Neutrophil (primary cell): ENCODE measurements at regions not wholly inside any gene's neighbourhood (a gene's known extent, or its start where the extent isn't known, plus 50 kb on each side); places are given as distances from the start of the nearest gene placed in this dataset.

ENCODE experiments used
- H3K27ac ChIP-seq: fragments of 200-600 bp; sonication (generic); 2 replicates; pipeline ENCODE4 v1.5.1; 2016; ENCODE audit warnings: mild to moderate bottlenecking, moderate library complexity
- H3K27me3 ChIP-seq: fragments of 200-600 bp; sonication (generic); 2 replicates; pipeline ENCODE4 v1.6.0; 2016; ENCODE audit warnings: mild to moderate bottlenecking
- H3K36me3 ChIP-seq: fragments of 200-600 bp; sonication (generic); 2 replicates; pipeline ENCODE4 v1.5.1; 2017
- H3K4me1 ChIP-seq, 2 experiments: fragments of 200-600 bp in 1 of 2; sonication (generic) in 1 of 2; 1 replicate in 1 of 2; 2 replicates in 1 of 2; pipeline versions ENCODE4 v1.5.1 to v1.6.1; 2013 to 2016; ENCODE audit warnings: low read depth in 1 of 2, low read length in 1 of 2, mild to moderate bottlenecking in 1 of 2, moderate library complexity in 1 of 2; ENCODE audit not compliant: control insufficient read depth in 1 of 2, insufficient read depth in 1 of 2
- H3K4me3 ChIP-seq, 2 experiments: fragments of 200-600 bp in 1 of 2; sonication (generic) in 1 of 2; 1 replicate in 1 of 2; 2 replicates in 1 of 2; pipeline ENCODE4 v1.5.1; 2013 to 2016; ENCODE audit warnings: low read depth in 1 of 2, low read length in 1 of 2, mild to moderate bottlenecking in 1 of 2, moderate library complexity in 1 of 2
- H3K9me3 ChIP-seq: fragments of 200-600 bp; sonication (generic); 2 replicates; pipeline ENCODE4 v1.5.1; 2016
- TF ChIP-seq, protein P1 (sequence below): fragments of 200-600 bp; sonication (generic); IDR thresholded peaks from 2 replicates; pipeline ENCODE4 v1.5.1; 2016; ENCODE audit warnings: antibody characterized with exemption

DNA sequence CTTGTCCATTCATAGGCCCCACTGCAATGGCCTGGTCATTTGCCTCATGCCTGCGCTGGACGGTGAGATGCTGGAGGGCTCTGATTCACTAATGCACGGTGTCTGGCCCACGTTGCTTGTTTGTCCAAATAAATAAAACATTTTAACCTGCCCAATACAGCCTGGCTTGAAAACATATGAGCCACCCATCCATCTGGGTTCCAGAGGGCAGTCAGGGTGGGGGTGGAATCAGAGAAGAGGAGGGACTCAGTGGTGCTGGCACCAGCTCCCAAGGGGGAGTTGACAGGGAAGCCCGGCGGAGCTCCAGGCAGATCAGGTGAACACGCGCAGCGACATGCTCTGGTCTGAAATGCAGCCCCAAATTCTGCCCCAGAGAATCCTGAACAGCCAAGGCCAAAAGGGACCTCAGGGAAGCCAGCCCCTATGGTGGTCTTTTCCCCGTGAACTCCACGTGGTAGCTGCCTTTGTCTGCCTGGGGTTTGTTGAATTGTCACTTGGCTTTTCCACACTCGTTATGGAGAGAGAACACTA, 265.2 kb downstream of the UACA start:
- Histone ChIP-seq H3K36me3 (no peaks in the 10 kb centered on the region), H3K27ac (no peak overlapping the region), H3K27me3 (no peaks in the 10 kb centered on the region), H3K9me3 (no peaks in the 10 kb centered on the region), H3K4me1 (peaks cover 22 to 32% of the 10 kb centered on the region in 2 experiments), H3K4me3 (no peak overlapping the region)
- TF ChIP-seq, protein P1, sequence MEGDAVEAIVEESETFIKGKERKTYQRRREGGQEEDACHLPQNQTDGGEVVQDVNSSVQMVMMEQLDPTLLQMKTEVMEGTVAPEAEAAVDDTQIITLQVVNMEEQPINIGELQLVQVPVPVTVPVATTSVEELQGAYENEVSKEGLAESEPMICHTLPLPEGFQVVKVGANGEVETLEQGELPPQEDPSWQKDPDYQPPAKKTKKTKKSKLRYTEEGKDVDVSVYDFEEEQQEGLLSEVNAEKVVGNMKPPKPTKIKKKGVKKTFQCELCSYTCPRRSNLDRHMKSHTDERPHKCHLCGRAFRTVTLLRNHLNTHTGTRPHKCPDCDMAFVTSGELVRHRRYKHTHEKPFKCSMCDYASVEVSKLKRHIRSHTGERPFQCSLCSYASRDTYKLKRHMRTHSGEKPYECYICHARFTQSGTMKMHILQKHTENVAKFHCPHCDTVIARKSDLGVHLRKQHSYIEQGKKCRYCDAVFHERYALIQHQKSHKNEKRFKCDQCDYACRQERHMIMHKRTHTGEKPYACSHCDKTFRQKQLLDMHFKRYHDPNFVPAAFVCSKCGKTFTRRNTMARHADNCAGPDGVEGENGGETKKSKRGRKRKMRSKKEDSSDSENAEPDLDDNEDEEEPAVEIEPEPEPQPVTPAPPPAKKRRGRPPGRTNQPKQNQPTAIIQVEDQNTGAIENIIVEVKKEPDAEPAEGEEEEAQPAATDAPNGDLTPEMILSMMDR, result no peak

DNA sequence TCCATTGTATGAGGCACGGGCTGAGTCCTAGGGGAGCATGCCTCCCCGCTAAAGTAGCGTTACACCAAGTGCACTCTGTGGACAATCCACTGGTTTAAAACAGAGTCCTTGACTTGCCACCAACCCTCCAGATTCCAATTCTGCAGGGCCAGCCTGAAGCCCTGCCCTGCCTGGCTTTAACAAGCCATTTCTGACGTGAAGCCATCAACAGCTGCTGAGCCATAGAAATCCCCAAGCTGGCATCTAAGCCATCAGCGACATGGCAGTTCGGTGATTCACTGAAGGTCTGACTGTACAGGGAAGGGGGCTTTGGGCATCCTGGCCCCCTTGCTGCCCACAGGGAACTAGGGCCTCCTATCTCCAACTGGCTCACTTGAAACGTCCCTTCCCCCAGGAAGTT, 265.7 kb downstream of the UACA start:
- no peak overlapping the region for H3K27ac ChIP-seq
- peaks cover 25 to 33% of the 10 kb centered on the region in 2 experiments for H3K4me1 ChIP-seq
- TF ChIP-seq, protein P1, result no peak
- no peaks in the 10 kb centered on the region for H3K9me3 ChIP-seq
- H3K36me3 ChIP-seq, result no peaks in the 10 kb centered on the region
- H3K4me3 ChIP-seq, result no peak overlapping the region
- no peaks in the 10 kb centered on the region for H3K27me3 ChIP-seq

DNA sequence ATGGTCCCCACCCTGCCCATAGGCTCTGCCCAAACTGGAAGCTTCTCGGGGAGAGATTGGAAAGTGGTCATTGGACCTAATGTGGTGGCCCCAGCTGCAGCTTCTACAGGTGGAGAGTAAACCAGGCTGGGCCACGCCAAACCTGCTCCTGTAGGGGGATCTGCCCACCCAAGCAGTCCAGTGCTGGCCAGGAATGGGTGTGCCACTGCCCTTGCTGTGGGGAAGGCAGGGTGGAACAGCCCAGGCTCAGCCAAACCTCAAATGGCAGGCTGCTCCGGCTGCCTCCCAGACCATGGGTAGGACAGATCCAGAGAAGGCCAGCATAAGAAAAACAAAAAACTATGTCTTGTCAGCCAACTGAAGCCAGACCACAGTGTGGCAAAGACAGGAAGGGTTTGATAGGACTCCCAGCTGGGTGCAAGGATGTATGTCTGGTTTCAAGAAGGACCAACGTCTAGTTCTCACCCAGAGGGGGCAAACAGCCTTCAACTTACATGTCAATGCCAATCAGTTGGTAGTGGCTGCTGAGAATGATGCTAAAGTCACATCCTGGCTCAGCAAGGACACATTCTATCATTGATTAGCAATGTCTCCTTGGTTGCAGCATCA, 267.3 kb downstream of the UACA start:
- no peak overlapping the region for H3K27ac ChIP-seq
- H3K27me3 ChIP-seq, result no peaks in the 10 kb centered on the region
- H3K4me1 ChIP-seq, result peaks cover 41 to 45% of the 10 kb centered on the region in 2 experiments

DNA sequence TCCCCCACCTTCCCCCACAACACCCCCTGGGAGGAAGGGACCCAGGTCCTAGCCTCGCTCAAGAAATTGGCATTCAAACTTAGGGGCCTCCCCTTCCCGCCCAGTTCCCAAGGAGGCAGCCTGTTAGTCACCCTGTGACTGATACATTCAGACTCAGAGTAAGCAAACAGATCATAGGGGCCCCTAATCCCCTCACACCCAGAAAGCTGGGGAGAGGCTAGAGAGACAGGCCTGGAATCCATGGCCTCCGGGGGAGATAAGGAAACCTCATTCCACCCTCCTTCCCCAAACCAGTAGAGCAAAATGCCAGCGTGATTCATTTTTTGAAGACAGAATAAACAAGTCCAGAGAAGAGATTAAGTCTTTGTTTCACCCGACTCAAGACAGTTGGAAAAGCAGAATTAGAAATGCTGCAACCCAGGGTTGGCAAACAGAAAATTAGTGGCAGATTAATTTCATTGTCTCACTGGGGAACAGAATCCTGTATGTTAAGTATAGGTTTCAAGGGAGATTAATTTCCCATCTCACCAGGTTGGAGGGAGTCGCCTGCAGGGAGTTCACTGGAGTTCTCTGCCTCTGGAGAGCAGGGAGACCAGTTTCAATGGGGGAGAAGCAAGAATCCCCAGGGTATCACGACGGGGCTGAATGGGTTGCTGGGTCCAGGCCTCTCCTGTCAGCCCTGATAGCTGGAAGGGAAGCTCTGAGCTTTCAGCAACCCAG, 268.3 kb downstream of the UACA start:
- Histone ChIP-seq H3K4me3 (no peak overlapping the region), H3K4me1 (peaks cover 49 to 55% of the 10 kb centered on the region in 2 experiments), H3K27ac (peak overlapping the region; percentile 96), H3K9me3 (no peaks in the 10 kb centered on the region), H3K27me3 (no peaks in the 10 kb centered on the region), H3K36me3 (no peaks in the 10 kb centered on the region)
- TF ChIP-seq, protein P1, result no peak

More for the DNA sequence above, 267.3 kb downstream of the UACA start:
- TF ChIP-seq, protein P1, result no peak
- Histone ChIP-seq H3K9me3 (no peaks in the 10 kb centered on the region), H3K36me3 (no peaks in the 10 kb centered on the region), H3K4me3 (no peak overlapping the region)

DNA sequence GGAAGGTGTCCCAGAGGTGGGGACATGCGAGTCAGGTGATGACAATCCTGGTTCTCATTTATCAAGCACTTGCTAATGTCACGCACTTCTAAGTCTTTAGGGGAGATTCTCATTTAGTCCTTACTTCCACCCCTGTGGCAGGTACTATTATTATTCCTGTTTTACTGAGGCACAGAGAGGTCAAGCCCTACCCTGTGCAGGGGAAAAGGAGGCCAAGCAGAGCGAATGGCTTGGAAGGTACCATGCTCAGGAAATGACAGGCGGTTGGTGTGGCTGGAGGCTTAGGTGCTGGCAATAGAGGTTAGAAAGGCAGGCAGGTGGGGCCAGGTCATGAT, 268.9 kb downstream of the UACA start:
- Histone ChIP-seq H3K27ac (peak overlapping the region; percentile 96), H3K27me3 (no peaks in the 10 kb centered on the region), H3K4me1 (peaks cover 49 to 61% of the 10 kb centered on the region in 2 experiments), H3K36me3 (no peaks in the 10 kb centered on the region), H3K4me3 (no peak overlapping the region), H3K9me3 (no peaks in the 10 kb centered on the region)
- TF ChIP-seq, protein P1, result no peak
